ENCODE measurements at regions not wholly inside any gene's neighbourhood (a gene's known extent, or its start where the extent isn't known, plus 50 kb on each side); places are given as distances from the start of the nearest gene placed in this dataset.
"Not testable (repeated sequence)": the region's sequence is repeated elsewhere in the genome, so short reads cannot be mapped to it uniquely, and the experiment has no call there.

DNA sequence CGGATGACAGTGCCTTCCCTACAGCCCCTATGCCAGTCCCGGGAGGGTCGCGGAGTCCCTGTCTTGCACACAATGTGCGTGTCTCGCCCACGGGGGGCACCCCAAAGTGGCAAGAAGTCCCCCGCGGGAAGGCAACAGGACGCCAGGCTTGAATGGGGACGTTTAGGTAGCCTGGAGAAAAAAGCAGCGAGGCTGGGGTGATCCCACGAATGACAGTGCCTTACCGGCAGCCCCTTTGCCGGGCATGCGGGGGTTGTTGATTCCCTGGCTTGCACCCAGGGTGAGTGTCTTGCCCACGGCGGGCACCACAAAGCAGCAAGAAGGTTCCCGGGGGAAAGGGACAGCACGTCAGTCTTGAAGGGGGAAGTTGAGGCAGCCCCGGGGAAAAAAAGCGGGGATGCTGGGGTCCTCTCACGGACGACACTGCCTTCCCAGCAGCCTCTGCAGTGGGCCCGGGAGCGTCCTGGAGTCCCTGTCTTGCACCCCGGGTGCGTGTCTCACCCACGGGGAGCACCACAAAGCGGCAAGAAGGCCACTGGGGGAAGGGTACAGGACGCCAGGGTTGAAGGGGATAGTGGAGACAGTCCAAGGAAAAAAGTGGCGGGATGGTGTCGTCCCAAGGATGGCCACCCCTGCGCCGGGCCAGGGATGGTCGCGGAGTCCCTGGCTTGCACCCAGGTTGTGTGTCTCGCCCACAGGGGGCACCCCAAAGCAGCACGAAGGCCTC lies 156.8 kb upstream of the ALG10B start:
- DNase-seq: no peak

DNA sequence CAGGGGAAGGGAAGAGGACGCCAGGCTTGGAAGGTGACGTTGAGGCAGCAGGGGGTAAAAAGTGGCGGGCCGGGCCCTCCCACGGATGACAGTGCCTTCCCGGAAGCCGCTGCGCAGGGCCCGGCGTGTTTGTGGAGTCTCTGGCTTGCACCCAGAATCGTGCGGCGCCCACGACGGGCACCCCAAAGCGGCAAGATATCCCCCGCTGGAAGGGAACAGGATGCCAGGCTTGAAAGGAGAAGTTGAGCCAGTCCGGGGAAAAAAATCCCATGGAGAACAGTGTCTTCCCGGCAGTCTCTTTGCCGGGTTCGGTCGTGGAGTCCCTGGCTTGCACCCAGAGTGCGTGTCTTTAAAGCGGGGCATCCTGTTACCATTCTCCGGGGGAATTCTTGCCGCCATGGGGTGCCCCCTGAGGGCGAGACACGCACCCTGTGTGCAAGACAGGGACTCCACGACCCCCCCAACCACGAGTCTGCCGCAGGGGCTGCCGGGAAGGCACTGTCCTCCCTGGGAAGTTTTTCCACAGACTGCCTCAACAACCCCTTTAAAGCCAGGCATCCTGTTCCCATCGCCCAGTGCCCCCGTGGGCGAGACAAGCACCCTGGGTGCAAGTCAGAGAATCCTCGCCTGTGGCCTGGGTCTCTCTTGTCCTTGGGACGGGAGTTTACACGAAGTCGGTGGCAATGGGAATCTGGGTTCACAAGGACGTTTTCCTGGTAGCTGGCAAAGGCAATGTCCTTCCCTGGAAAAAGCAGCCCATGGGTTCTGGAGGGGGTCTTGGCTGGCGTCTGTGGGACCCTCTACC lies 156.1 kb upstream of the ALG10B start:
- DNase-seq: no peak

DNA sequence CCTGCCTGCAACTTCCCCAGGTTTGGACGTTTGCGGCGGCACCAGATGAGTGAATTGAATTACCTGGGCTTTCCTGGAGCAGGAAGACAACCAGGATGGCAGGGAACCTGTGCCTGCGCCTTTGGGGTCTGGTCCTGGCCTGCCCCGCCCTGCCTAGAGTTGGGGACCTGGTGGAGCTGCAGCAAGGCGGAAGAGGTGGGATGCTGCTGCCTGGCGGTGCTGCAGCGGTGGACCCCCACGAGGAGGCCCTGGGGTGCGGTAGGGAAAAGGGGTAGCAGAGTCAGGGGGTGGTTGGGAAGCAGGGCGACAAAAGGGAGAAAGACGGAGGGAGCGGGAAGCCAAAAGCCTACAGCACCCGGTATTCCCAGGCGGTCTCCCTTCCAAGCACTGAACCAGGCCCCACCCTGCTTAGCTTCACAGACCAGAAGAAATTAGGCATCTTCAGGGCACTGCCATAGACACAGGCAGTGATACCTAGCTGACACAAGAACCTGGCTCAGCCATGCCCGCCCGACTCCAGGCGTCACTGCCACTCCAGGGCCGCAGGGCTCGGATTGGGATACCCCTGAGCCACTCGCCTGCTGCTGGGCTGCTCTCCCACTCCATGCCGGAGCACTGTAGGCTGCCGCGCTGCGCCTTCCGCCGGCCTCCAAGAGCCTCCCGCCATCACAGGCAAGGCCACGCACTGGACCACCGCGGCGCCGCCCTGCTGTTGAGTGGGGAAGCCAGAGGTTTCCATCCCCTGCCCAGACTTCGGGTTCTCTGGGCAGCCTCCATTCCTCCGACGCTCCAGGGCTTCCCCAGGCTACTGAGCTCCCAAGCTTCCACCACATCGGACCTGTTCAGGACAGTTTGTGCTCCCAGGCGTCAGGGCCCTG lies 155.2 kb upstream of the ALG10B start:
- no peak for DNase-seq

DNA sequence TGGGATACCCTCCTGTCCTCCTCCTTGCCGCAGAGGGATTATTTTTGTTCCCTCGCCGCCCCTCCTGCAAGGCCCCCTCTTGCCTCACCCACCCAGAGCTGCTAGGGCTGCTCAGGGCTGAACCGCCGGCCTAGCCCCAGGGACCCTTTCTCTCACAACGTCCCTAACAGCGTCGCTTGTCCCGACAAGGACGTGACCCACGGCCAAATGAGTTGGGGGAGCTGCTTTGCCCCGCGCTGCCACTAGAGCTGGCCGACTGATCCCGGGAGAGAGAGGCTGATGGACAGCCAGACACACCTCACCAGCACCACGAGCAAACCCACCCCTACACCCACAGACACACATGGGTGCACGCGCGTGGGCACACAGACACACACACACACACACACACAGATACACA lies 154.6 kb upstream of the ALG10B start:
- no peak for DNase-seq

DNA sequence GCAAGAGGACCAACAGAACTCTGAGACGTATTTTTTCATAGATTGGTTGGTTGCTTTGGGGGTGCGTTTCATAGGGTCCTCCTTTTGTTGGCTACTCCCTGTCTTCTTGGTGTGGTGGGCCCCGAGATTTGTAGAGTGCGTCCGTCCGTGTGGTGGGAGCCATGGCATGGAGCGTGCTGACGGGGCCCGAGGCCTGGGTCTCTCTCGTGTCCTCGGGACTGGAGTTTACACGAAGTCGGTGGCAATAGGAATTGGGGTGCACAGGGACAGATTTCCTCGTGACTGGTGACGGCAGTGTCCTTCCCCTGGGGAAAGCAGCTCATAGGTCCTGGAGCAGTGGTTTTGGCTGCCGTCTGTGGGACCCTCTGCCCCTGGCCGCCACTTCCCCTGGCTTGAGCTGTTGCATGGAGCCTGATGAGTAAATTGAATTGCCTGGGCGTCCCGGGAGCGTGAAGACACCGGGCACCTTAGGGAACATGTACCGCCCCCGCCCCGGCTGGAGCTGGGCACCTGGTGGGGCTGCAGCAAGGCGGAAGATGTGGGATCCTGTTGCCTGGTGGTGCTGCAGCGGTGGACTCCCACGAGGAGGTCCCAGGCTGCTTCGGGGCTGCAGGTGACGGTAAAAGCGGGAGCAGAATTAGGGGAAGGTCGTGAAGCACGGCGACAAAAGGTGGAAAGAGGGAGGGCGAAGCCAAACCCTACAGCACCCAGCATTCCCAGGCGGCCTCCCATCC lies 153.7 kb upstream of the ALG10B start:
- no peak for DNase-seq

DNA sequence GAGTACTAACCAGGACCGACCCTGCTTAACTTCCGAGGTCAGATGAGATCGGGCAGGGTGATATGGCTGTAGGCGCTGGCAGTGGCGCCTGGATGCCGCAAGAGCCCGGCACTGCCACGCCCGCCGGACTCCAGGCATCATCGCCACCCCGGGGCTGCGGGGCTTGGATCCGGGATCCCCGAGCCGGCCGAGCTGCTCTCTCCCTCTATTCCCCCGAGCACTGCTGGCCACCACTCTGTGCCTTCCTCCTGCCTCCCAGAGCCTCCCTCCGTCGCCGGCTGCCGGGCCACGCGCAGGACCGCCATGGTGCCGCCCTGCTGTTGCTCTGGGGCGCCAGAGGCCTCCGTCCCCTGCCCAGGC lies 153.2 kb upstream of the ALG10B start:
- no peak for DNase-seq

DNA sequence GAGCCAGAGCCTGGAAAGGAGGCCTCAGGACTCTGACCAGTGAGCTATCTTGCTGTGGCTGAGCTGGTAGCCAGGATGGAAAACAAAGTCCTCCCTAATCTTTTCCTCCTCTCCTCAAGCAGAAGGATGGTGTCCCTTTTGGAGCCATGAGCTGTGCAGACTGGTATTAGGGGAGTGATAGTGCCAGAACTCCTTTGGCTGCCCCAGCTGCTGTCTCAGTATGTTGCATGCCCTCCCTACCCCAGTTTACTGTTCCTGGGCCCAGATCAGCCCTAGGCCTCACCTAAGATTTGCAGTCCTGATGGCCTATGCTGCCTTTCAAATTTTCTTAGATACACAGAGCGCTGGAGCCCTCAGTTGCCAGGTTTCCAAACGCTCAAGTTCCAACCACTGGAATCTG lies 150.3 kb upstream of the ALG10B start:
- no peak for DNase-seq

DNA sequence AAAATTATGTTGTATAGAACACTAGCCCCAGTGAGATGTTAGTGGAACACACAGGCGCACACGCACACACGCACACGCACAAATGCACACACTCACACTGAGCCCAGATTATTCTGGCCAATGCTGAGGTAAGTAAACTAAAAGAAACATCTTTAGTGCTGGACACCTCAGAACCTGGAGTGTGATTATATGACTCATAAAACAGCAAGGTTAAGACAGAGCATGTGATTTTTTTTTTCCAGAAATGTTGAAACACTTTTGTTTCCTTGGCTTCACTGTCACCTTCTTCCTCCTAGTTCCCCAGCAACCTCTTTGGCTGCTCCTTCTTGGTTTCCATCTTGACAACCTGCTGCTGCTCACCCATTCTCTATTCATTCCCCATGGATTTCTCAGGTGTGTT lies 141.0 kb upstream of the ALG10B start:
- no peak for DNase-seq

DNA sequence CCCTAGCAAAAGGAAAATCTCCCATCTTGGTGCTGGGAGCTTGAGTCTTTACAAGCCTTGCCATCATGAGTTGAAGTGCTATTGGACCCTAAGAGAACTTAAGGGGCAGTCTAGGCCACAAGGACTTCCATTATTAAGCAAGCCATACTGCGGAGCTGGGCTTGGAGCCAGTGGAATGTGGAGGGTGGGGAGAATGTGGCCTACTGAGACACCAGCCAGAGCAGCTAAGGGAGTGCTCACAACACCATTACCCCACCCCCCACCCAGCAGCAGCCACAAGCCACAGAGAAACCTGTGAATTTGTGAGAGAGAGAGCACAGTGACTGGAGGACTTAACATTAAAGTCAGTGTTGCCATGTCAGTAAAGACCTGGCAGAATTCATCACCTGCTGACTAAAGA lies 133.0 kb upstream of the ALG10B start:
- not testable (repeated sequence) for DNase-seq

DNA sequence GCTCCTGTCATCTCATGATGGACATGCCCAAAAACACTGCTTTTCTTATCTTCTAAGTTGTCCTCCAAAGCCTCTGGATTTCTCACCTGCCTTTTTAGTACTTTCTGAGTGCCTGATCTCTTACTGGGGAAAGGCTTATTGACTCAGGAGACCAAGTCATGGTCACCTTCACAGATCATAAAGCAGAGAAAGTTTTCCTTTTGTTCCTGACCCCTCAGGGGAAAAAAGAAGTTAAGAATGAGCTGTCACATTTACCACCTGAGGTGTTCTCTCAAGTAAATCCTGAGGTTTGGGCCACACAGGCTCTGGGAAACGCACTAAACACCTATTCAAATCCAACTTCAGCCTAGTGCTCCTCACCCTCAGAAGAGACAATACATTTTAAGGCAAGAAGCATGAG lies 119.3 kb upstream of the ALG10B start:
- DNase-seq: not testable (repeated sequence)

DNA sequence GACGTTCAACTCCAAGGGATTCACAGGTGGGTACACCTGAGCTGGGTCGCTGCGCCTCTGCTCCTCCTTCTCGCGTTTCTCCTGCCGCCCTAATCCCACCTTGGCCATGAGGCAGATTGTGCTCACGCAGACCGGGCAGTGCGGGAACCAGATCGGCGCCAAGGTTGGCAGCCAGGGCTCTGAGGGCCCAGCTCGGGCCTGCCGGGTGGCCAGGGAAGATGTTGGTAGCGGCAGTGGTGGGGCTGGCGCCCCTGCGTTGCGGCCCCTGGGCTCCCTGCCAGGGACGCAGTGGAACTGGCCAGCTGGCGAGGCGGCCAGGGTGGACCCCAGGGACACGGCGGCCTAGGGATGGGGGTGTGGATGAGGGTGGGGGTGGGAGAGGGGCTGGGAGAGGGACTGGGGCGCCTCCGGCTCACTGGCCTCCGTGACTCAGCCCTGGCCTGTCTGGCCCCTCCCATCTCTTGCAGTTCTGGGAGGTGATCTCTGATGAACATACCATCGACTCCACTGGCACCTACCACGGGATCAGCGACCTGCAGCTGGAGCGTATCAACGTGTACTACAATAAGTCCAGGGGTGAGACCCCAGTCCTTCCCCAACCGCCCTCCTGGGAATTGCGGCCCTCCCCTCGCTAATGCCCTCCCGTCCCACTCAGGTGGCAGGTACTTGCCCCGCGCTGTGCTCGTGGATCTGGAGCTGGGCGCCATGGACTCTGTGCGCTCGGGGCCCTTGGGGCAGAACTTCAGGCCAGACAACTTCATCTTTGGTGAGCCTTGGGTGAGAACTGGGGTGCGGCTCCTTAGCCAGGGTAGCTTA lies 114.9 kb upstream of the ALG10B start:
- no peak for DNase-seq

DNA sequence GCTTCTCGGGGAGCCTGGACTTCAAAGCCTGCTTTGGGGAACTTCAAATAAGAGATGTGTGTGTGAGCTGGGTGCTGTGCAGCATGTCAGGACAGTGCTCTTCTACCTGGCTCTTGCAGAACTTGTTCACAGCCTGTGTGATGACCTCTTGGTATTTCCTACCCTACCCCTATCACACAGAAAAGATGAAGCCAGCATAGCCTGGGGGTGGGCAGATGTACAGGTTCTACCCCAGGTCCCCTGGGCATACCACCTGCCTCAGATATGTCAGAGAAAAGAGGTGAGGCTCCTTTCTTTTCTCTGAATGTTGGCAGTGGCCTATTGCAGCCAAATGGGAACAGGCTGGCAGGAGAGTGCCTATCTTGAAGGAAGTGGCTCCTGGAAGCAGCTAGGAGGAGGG lies 111.7 kb upstream of the ALG10B start:
- no peak for DNase-seq

DNA sequence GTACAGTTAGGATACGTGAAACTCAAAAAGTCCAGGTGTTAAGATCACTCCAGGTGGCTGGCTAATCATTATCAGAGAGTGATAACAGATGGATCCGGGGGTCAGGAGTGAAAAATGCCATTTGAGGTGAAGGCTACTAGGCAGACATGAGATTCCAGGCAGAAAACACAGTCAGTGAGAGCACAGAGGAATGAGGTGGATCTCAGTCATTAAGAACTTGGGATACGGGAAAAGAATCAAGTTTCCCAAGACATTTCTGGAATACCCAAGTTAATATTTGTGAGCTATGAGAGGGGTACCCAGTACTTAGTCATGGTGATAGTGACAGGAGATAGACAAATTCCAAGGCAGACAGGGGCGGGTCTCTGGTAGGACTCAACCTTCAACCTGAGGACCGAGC lies 94.6 kb upstream of the ALG10B start:
- no peak for DNase-seq

DNA sequence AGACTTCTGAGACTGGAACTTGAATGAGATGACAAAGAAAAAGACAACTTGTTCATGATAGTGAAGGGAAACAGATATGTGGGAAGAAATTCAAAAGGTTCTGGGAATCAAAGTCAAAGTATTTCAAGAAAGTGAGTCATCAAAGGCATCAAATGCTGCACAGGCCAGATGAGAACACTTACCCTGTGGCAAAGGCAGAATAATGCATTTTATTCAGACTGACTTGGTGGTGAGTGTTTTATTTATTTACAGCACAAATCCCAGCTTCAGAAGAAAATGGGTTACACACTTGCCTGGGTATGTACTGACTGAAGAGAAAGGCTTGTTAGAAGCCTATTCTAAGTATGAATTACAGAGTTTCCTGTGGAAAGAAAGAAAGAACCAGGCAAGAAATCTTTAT lies 78.2 kb upstream of the ALG10B start:
- not testable (repeated sequence) for DNase-seq

DNA sequence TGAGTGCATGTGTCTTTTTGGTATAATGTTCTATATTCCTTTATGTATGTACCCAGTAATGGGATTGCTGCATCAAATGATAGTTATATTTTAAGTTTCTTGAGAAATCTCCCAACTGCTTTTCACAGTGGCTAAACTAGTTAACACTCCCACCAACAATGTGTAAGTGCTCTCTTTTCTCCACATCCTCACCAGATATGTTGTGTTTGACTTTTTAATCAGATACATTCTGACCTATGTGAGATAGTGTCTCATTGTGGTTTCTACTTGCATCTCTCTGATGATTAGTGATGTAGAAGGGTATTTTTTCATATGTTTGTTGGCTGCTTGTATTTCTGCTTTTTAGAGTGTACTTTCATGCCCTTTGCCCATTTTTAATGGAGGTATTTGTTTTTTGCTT lies 62.8 kb upstream of the ALG10B start:
- DNase-seq: no peak

DNA sequence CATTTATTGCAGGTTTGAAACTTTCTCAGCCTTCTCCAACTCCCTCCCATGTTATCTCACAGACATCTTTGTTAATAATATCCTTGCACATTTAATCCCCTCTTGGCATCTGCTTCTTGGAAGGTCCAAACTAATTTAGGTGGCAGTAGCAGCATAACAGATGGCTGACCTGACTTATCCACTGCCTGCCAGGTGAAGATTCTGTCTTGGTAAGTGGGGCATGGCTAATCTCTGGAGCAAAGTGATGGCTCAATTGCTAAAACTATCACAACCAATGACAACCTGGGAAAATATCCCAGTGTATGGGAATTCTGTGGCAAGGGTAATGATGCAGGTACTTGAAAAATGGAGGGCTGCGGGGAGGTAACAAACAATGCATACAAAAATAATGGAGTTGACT lies 58.2 kb upstream of the ALG10B start:
- DNase-seq: no peak
